Coronary artery (tissue), 2 donors: ENCODE measurements at regions not wholly inside any gene's neighbourhood (a gene's known extent, or its start where the extent isn't known, plus 50 kb on each side); places are given as distances from the start of the nearest gene placed in this dataset.

Source experiments
- DNase-seq: peaks from one replicate; pipeline ENCODE4 v3.0.0-alpha.2; 2017; ENCODE audit warnings: low spot score
- H3K27ac ChIP-seq, 2 donors: fragments of 200-600 bp; sonication (generic); one replicate each; pipeline ENCODE4 v1.5.1; 2016 to 2019
- H3K4me3 ChIP-seq: fragments of 200-600 bp; sonication (generic); 2 replicates; pipeline ENCODE4 v1.5.1; 2016; ENCODE audit warnings: mild to moderate bottlenecking, moderate library complexity
- CTCF ChIP-seq: fragments of 200-600 bp; sonication (generic); IDR thresholded peaks from one replicate; pipeline ENCODE4 v1.5.1; 2019; ENCODE audit warnings: antibody characterized with exemption

GRCh38 chr3:72634128-72634527 is 214.1 kb downstream of the SHQ1 start:
- DNase-seq = no peak
- TF ChIP-seq CTCF = no peak
- Histone ChIP-seq H3K4me3 (no peak overlapping the region), H3K27ac (no peak overlapping the region)

GRCh38 chr3:72633534-72633933 is 214.7 kb downstream of the SHQ1 start:
- no peak for TF ChIP-seq CTCF
- Histone ChIP-seq H3K27ac (no peak overlapping the region), H3K4me3 (no peak overlapping the region)
- DNase-seq = no peak

- no peak for TF ChIP-seq CTCF
- DNase-seq = no peak
- no peak overlapping the region for H3K4me3 ChIP-seq
- H3K27ac ChIP-seq = no peak overlapping the region
These were observed 215.1 kb downstream of the SHQ1 start for GRCh38 chr3:72633121-72633520.

GRCh38 chr3:72632129-72632528 is 216.1 kb downstream of the SHQ1 start:
- DNase-seq = no peak
- TF ChIP-seq CTCF = no peak
- Histone ChIP-seq H3K4me3 (no peak overlapping the region), H3K27ac (no peak overlapping the region)

- TF ChIP-seq CTCF = no peak
- no peak overlapping the region for H3K4me3 ChIP-seq
- no peak for DNase-seq
- no peak overlapping the region for H3K27ac ChIP-seq
These were observed 217.3 kb downstream of the SHQ1 start for GRCh38 chr3:72630969-72631344.

GRCh38 chr3:72630327-72630968 is 217.8 kb downstream of the SHQ1 start:
- Histone ChIP-seq H3K27ac (no peak overlapping the region), H3K4me3 (no peak overlapping the region)
- TF ChIP-seq CTCF = no peak
- no peak for DNase-seq

- TF ChIP-seq CTCF = no peak
- DNase-seq = no peak
- Histone ChIP-seq H3K4me3 (no peak overlapping the region), H3K27ac (no peak overlapping the region)
These were observed 219.0 kb downstream of the SHQ1 start for GRCh38 chr3:72629191-72629631.
